ENCODE measurements at regions not wholly inside any gene's neighbourhood (a gene's known extent, or its start where the extent isn't known, plus 50 kb on each side); places are given as distances from the start of the nearest gene placed in this dataset.

GRCh38 chr5:109989994-109990722, 300.4 kb downstream of the MAN2A1 start:
- Histone ChIP-seq H3K4me3 (no peak overlapping the region), H3K27ac (no peak overlapping the region), H3K27me3 (no peaks in the 10 kb centered on the region), H3K4me1 (peaks cover 0 to 17% (median 13%) of the 10 kb centered on the region in 4 donors), H3K36me3 (no peaks in the 10 kb centered on the region), H3K9me3 (no peaks in the 10 kb centered on the region)
- intact Hi-C loops (cut with DNase I), result no loop called here
- TF ChIP-seq POLR2AphosphoS5 (IDR thresholded peaks at IDR 0.05) (no peak), CTCF (IDR thresholded peaks at IDR 0.05) (no peak), POLR2A (IDR thresholded peaks at IDR 0.05) (no peak), EP300 (IDR thresholded peaks at IDR 0.05) (no peak)
- DNase-seq, result no peak
- 64 to 79% methylated on average over 4 of the region's 4 CpGs for WGBS, 2 donors

- H3K27ac ChIP-seq, result no peak overlapping the region
- H3K36me3 ChIP-seq, result no peaks in the 10 kb centered on the region
- no peak overlapping the region for H3K4me3 ChIP-seq
- WGBS, 2 donors, result 86 to 94% methylated on average over 2 of the region's 2 CpGs
- intact Hi-C loops (cut with DNase I), result no loop called here
- no peaks in the 10 kb centered on the region for H3K9me3 ChIP-seq
- peaks cover 0 to 22% (median 18%) of the 10 kb centered on the region in 4 donors for H3K4me1 ChIP-seq
- no peaks in the 10 kb centered on the region for H3K27me3 ChIP-seq
- no peak for DNase-seq
- TF ChIP-seq POLR2AphosphoS5 (IDR thresholded peaks at IDR 0.05), result no peak
- TF ChIP-seq CTCF (IDR thresholded peaks at IDR 0.05), result no peak
- no peak for TF ChIP-seq POLR2A (IDR thresholded peaks at IDR 0.05)
- TF ChIP-seq EP300 (IDR thresholded peaks at IDR 0.05), result no peak
Observed at GRCh38 chr5:109990723-109991359, 301.1 kb downstream of the MAN2A1 start.

GRCh38 chr5:109992264-109992915, 302.7 kb downstream of the MAN2A1 start:
- 92 to 94% methylated on average over 9 of the region's 9 CpGs for WGBS, 2 donors
- H3K27me3 ChIP-seq, result no peaks in the 10 kb centered on the region
- intact Hi-C loops (cut with DNase I), result no loop called here
- H3K4me3 ChIP-seq, result no peak overlapping the region
- TF ChIP-seq POLR2AphosphoS5 (IDR thresholded peaks at IDR 0.05) (no peak), CTCF (IDR thresholded peaks at IDR 0.05) (no peak), POLR2A (IDR thresholded peaks at IDR 0.05) (no peak), EP300 (IDR thresholded peaks at IDR 0.05) (no peak)
- H3K36me3 ChIP-seq, result no peaks in the 10 kb centered on the region
- no peak overlapping the region for H3K27ac ChIP-seq
- H3K9me3 ChIP-seq, result no peaks in the 10 kb centered on the region
- H3K4me1 ChIP-seq, result peaks cover 0 to 30% (median 27%) of the 10 kb centered on the region in 4 donors
- no peak for DNase-seq

- 61 to 78% methylated on average over 2 of the region's 2 CpGs for WGBS, 2 donors
- H3K27ac ChIP-seq, result no peak overlapping the region
- no peaks in the 10 kb centered on the region for H3K27me3 ChIP-seq
- intact Hi-C loops (cut with DNase I), result no loop called here
- TF ChIP-seq POLR2AphosphoS5 (IDR thresholded peaks at IDR 0.05) (no peak), CTCF (IDR thresholded peaks at IDR 0.05) (no peak), EP300 (IDR thresholded peaks at IDR 0.05) (no peak), POLR2A (IDR thresholded peaks at IDR 0.05) (no peak)
- DNase-seq, result no peak
- H3K4me3 ChIP-seq, result no peak overlapping the region
- no peaks in the 10 kb centered on the region for H3K9me3 ChIP-seq
- H3K36me3 ChIP-seq, result no peaks in the 10 kb centered on the region
- peaks cover 0 to 28% (median 21%) of the 10 kb centered on the region in 4 donors for H3K4me1 ChIP-seq
Observed at GRCh38 chr5:109994135-109994534, 304.4 kb downstream of the MAN2A1 start.
